PC-9 (cell line): ENCODE measurements at regions not wholly inside any gene's neighbourhood (a gene's known extent, or its start where the extent isn't known, plus 50 kb on each side); places are given as distances from the start of the nearest gene placed in this dataset.
"Not testable (repeated sequence)": the region's sequence is repeated elsewhere in the genome, so short reads cannot be mapped to it uniquely, and the experiment has no call there.

ENCODE experiments used
- EZH2 ChIP-seq: fragments of 200-600 bp; sonication (generic); IDR thresholded peaks from 2 replicates; pipeline ENCODE4 v1.8.0; 2017; ENCODE audit warnings: antibody characterized with exemption, low read depth
- TF ChIP-seq, protein P1 (sequence below): fragments of 200-600 bp; sonication (generic); conservative IDR thresholded peaks from 2 replicates; pipeline ENCODE4 v1.6.1; 2017; ENCODE audit warnings: mixed run types, antibody characterized with exemption, mild to moderate bottlenecking, moderate library complexity

DNA sequence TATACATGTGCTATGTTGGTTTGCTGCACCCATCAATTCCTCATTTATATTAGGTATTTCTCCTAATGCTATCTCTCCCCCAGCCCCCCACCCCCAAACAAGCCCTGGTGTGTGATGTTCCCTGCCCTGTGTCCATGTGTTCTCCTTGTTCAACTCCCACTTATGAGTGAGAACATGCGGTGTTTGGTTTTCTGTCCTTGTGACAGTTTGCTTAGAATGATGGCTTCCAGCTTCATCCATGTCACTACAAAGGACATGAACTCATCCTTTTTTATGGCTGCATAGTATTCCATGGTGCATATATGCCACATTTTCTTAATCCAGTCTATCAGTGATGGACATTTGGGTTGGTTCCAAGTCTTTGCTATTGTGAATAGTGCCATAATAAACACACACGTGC is 68.4 kb upstream of the TOP3B start:
- TF ChIP-seq, protein P1, sequence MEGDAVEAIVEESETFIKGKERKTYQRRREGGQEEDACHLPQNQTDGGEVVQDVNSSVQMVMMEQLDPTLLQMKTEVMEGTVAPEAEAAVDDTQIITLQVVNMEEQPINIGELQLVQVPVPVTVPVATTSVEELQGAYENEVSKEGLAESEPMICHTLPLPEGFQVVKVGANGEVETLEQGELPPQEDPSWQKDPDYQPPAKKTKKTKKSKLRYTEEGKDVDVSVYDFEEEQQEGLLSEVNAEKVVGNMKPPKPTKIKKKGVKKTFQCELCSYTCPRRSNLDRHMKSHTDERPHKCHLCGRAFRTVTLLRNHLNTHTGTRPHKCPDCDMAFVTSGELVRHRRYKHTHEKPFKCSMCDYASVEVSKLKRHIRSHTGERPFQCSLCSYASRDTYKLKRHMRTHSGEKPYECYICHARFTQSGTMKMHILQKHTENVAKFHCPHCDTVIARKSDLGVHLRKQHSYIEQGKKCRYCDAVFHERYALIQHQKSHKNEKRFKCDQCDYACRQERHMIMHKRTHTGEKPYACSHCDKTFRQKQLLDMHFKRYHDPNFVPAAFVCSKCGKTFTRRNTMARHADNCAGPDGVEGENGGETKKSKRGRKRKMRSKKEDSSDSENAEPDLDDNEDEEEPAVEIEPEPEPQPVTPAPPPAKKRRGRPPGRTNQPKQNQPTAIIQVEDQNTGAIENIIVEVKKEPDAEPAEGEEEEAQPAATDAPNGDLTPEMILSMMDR: not testable (repeated sequence)
- not testable (repeated sequence) for TF ChIP-seq EZH2
